AG08396 (cell line): ENCODE measurements at regions not wholly inside any gene's neighbourhood (a gene's known extent, or its start where the extent isn't known, plus 50 kb on each side); places are given as distances from the start of the nearest gene placed in this dataset.
"Not testable (repeated sequence)": the region's sequence is repeated elsewhere in the genome, so short reads cannot be mapped to it uniquely, and the experiment has no call there.

Experiments used
- DNase-seq: peaks from one replicate; pipeline ENCODE4 v3.0.0; 2012; ENCODE audit warnings: low spot score, mixed read lengths

DNA sequence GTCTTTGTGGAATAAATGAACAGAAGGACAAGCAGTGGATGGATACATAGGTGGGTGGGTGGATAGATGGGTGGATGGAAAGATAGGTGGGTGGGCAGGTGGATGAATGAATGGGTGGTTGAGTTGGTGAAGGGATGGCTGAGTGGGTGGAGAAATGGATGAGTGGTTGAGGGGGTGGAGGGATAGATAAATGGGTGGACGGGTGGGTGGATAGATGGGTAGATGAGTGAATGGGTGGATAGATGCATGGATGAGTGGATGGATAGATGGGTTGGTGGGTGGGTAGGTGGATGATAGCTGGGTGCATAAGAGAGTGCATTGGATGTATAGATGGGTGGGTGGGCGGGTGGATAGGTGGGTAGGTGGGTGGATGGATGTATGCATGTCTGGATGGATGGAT lies 63.5 kb downstream of the UNC93B1 start:
- not testable (repeated sequence) for DNase-seq

DNA sequence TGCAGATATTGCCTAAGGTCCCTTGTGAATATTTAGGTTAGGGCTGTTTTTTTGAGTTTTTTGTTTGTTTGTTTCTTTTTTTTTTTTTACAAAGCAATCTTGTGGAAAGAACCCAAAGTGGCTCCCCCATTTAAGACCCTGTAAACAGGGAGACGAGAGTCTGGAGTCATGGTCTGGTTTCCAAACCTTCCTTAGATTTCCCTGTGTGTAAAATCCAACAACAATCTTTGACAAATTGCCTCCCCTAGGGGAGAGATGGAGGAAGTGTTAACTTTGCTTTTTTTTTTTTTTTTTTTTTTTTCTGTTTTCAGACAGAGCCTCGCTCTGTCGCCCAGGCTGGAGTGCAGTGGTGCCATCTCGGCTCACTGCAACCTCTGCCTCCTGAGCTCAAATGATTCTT lies 64.9 kb downstream of the UNC93B1 start:
- not testable (repeated sequence) for DNase-seq

DNA sequence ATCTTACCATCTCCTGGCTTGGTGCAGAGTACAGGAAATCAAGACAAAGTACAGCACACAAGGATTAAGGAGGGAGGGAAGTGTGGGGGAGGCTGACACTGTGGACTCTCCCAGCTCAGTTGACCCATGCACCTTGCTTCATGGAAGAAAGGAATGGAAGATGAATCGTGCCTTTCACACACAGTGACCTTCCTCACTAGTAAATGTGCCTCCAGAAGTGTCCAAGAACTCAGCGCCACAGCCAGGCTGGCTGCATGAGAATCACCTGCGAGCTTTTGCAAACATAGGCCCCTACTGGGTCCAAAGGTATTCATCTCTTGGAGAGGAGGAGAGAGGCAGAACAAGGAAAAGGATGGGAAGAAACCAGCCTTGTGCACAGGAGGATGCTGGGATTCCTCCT lies 65.5 kb downstream of the UNC93B1 start:
- DNase-seq: not testable (repeated sequence)

DNA sequence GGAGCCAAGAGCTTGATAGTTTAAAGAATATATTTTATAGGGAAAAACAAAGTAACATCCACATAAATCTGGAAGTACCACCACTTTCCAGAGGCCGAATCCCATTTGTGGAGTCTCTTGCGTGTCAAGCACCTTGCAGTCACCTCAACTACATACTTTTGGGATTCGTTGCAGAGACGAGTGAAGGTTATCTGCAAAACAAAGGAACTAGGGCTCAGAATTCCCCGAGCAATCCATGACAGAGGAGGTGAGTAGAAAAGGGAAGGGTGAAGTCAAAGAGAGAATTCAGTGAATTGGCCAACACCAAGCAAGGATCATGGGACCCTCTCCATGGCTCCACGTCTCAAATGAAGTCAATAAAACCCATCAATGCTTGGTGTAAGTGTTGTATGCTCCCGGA lies 80.3 kb downstream of the UNC93B1 start:
- not testable (repeated sequence) for DNase-seq

DNA sequence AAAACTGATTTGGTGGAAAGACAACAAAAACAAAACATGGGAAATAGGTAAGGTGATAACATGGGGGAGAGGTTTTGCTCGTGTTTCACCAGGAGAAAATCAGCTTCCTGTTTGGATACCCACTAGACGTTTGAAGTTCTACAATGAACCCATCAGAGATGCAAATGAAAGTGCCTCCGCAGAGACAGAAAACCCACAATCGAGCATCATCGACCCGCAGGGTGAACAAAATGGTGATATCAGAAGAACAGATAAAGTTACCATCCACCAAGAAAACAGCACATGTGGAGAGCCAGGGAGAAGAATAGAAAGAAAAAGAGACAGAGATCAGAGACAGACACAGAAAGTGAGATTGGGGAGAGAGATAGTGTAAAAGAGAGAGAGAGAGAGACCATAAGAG lies 83.4 kb downstream of the UNC93B1 start:
- DNase-seq: not testable (repeated sequence)

DNA sequence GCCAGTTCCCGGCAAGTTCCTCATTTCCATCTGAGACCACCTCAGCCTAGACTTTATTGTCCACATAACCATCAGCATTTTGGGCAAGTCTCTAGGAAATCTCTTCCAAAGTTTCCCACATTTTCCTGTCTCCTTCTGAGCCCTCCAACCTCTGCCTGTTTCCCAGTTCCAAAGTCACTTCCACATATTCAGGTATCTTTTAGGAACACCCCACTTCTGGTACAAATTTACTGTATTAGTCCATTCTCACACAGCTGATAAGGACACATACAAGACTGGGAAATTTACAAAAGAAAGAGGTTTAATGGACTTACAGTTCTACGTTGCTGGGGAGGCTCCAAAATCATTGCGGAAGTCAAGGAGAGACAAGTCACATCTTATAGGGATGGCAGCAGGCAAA lies 91.7 kb downstream of the UNC93B1 start:
- DNase-seq: not testable (repeated sequence)

DNA sequence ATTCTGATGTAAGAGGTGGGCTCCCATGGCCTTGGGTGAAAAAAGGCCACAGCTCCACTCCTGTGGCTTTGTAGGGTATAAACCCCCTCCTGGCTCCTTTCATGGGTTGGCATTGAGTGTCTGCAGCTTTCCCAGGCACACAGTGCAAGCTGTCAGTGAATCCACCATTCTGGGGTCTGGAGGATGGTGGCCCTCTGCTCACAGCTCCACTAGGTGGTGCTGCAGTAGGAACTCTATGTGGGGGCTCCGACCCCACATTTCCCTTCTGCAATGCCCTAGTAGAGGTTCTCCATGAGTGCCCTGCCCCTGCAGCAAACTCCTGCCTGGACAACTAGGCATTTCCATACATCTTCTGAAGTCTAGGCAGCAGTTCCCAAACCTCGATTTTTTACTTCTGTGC lies 92.7 kb downstream of the UNC93B1 start:
- not testable (repeated sequence) for DNase-seq

DNA sequence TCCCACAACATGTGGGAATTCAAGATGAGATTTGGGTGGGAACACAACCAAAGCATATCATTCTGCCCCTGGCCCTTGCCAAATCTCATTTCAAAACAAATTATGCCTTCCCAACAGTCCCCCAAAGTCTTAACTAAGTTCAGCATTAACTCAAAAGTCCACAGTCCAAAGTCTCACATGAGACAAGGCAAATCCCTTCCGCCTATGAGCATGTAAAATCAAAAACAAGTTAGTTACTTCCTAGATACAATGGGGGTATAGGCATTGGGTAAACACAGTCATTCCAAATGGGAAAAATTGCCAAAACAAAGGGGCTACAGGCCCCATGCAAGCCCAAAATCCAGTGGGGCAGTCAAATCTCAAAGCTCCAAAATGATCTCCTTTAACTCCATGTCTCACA lies 93.1 kb downstream of the UNC93B1 start:
- not testable (repeated sequence) for DNase-seq

DNA sequence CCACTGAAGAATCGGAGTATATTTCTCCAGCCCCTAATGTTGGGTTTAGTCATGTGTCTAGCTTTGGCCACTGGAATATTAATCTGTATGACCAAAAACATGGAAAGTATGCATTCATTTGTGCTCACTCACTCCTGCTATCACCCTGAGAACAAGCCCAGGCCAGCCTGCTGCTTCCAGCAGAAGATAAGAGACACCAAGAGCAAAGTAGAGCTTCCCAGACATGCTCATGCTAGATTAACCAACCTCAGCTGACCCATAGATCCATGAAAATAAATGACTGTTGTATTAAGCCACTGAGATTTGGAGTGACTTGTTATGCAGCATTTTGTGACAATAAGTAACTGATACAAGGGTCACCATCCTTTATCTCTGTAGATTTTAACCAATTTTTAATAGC lies 96.9 kb downstream of the UNC93B1 start:
- DNase-seq: not testable (repeated sequence)

DNA sequence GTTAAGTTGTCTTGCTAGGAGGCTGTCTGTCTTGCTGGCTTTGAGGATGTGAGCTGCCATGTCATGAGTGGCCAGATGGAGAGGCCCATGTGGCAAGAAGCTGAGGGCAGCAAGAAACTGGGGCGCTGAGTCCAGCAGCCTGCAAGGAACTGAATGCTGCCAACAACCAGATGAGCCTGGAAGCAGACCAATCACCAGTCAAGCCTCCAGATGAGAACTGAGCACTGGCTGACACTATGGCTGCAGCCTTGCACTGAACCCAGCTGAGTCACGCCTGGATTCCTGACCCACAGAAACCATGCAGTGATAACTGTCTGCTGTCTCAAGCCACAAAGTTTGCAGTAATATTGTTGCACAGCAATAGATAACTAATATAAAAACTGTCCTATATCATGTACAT lies 104.4 kb downstream of the UNC93B1 start:
- DNase-seq: peak; percentile 22

DNA sequence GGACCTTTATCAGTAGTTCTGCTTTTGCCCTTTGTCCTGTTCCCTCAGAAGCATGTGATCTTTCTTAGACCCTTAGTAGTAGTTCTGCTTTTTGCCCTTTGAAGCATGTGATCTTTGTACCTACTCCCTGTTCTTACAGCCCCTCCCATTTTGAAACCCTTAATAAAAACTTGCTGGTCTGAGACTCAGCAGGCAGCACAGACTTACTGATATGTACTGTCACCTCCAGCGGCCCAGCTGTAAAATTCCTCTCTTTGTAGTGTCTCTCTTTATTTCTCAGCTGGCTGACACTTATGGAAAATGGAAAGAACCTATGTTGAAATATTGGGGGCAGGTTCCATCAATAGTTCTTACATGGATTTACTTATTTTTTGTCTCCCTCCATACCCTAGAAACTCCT lies 110.4 kb downstream of the UNC93B1 start:
- not testable (repeated sequence) for DNase-seq

DNA sequence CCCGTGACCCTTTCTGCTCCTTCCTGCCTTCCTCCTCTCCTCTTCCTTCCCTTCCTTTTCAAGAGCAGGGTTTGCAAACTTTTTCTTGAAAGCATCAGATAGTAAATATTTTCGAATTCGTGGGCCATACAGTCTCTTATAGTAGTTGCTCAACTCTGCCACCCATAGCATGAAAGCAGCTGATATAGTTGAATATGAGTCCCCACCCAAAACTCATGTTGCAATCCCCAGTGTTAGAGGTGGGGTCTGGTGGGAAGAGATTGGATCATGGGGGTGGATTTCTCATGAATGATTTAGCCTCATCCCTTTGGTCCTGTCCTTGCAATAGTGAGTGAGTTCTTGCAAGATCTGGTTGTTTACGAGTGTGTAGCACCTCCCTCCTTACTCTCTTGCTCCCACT lies 114.3 kb downstream of the UNC93B1 start:
- DNase-seq: not testable (repeated sequence)

DNA sequence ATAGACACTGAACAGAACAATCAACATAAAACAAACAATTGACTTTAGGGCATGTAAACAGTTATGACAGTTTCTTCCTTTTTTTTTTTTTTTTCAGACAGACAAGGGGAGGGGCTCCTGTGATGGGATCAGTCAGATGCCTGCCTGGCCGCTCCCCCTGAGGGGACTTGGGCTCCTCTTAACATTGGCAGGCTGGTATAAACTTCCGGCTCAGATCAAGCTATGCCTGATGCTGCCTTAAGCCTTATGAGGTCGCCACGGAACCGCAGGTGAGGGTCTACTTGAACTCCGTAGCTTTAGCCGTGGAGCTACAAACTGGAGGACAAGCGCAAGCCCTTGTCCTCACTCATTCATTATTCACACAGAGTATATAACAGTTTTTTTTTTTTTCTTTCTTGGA lies 115.8 kb downstream of the UNC93B1 start:
- not testable (repeated sequence) for DNase-seq

DNA sequence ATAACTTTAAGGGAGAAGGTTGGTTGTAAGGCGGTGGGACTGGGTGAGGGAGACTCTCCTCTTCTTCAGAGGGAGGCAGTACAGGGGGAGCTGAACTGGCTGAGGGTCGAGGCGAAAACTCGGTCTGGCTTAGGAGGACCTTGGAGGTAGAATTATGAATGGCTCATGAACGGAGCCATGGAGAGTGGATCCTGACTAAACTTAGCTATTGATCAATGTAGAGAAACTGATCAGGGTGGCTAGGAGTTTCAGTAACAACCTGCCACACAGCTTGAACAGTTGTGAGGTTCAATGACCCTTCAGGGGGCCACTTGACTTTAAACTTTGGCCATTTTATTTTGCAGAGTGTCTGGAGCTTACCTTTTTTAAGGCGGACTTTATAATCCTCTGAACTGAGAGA lies 117.2 kb downstream of the UNC93B1 start:
- DNase-seq: not testable (repeated sequence)

DNA sequence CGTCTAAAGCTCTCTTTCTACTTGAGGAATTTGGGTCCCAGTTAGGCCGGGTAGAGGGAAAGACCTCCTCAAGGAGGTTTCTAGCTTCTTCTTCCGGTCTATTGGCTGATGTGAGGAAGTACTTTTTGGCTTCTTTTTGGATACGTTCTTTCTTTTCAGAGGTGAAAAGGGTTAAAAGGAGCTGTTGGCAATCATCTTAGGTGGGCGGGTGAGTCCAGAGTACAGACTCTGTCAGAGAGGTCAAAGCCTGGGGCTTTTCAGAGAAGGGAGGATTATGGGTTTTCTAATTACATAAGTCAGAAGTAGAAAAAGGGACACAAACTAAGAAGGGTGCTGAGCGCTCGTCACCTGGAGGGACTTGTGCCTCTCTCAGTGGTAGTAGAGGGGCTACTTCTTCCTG lies 117.7 kb downstream of the UNC93B1 start:
- not testable (repeated sequence) for DNase-seq

DNA sequence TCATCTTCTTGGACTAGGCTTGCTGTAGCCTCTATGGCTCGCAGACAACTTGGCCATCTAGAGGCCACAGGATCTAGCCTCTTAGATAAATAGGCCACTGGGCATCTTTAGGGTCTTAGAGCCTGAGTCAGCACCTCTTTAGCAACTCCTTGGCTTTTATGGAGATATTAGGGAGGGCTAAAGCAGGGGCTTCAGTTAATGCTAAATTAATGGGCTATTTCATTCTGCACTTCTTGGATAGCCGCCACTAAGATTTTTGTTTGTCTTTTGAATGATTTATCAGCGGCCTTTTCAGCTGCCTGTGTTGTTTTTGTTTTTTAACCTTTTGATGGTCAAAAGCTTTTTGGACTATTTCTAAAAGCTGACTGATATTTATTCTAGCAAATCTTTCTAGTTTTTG lies 118.3 kb downstream of the UNC93B1 start:
- DNase-seq: not testable (repeated sequence)

DNA sequence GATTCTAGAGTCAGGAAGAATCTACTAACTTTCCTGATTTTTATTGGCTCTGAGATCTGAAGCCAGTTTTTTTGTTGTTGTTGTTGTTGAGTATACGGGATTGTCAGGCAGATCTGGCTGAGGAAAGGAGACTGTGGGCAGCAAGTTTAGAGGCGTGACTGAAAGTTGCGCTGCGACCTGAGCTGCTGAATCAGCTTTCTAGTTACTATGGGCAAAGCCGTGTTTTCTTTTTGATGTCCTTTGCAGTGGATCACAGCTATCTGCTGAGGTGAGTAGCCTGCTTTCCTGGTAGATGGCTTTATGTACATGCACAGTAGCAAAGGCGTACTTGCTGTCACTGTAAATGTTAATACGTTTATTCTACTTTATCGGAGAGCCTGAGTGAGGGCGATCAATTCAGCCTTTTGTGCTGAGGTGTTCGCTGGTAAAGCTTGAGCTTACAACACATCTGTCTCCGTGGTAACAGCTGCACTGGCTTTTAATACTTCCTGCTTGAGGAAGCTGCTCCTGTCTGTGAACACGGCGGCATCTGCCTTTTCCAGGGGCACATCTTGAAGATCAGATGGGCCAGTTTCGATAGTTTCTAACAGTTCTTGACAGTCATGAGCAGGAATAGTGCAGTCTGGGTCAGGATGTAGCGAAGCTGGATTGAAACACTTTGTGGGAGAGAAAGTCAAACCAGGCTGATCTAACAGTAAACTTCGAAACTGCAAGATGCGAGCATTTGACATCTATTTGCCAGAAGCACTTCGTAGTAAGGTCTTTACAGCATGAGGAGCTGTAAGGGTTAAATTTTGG lies 118.9 kb downstream of the UNC93B1 start:
- DNase-seq: not testable (repeated sequence)

DNA sequence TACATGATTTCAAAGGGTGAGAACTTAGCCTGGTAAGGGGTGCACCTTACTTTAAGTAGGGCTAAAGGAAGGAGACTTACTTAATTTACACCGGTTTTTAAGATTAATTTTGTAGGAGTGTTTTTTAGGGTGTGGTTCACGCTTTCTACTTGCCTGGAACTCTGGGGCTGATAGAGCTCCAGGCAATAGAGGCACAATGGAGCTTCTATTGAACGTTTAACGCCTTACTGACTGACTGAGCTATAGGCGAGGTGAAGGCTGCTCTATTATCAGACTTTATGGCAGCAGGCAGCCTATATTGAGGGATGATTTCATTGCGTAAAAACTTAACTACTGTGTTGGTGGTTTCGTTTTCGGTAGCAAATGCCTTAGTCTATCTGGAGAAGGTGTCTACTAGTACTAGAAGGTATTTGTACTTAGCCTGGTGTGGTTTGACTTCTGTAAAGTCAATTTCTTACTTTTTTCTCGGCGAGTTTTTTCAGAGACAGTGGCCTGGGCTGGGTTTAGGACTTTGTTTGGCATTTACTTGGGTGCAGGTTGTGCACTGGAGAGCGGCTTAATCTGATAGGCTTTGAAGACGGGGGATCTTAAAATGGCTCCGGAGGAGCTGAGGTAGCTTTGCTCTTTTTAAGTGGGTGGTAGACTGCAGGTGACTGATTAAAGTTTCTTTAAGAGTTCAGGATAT lies 119.7 kb downstream of the UNC93B1 start:
- DNase-seq: not testable (repeated sequence)

DNA sequence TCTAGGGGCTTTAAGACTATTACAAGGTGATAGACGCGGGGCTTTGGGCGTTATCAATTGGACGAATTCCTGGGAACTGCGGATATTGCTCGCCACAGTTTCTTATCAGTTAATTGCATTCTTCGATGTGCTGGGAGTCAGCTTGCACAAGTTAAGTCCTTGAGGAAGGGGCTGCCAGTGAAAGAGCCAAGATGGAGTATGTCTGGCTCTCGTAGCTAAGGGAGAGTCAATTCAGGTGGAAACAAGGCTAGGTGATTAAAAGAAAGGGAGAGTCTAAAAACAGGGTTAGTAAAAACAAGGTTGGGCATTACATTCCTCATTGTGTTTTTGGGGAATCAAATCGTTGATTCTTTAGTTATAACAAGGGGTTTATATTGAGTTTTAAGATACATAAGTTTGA lies 121.6 kb downstream of the UNC93B1 start:
- DNase-seq: not testable (repeated sequence)

DNA sequence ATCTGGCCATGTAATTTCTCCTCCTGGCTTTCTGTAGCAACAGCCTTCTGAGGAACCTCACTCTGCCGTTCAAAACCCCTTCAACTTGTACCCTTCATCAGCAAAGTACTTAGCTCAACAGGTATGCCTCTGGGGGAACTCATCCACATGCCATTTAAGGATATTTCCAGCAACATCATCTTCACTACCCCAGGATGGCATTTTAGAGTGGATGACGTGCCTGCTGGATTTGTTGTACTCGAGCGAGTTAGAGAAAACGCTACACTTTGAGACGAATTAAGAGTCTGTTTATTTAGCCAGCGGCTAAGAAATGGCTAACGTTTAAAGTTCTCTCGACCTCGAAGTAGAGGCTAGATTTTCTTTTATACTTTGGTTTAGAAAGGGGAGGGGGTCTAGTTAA lies 122.1 kb downstream of the UNC93B1 start:
- DNase-seq: not testable (repeated sequence)

DNA sequence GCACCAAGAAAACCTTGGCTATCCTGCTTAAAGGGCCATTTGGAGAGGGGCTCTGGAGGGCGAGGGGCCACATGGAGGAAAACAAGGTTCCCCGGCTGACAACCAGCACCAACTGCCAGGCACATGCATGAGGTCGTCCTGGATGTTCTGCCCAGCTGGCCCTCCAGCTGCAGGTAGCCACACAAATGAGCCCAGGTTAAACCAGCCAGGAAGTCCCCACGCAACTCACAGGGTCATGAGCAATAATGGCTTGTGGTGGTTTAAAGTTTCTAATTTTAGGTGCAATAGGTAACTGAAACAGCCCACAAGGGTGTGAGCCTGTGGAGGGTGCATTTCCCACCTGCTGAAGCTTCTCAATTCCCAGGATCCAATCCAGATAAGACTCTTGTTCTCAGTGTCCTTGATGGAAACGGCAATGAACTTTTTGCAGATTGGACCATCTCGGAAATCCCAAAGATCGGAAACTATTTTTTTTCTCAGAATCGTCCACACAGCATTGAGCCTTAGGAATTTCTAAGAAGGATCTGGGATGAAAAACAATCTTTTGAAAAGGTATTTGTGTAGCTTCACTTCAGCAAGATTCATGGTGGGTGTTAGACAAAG lies 123.2 kb downstream of the UNC93B1 start:
- not testable (repeated sequence) for DNase-seq

DNA sequence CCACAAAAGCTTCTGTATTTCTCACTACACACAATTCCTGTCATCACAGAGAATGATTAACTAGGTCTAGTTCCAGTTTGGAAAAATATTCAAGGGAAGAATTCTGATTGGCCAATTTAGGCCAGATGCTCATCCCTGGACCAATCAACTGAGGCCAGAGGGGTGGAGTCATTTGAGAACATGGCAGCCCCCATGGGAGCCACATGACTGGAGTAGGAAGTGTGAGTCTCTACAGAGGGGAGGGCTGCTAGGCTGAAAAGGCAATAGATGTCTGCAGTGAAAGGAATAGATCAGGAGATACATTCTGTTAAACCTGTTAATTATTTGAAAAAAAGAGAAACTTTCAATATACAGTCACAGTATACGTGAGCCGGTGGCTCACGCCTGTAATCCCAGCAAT lies 125.2 kb downstream of the UNC93B1 start:
- not testable (repeated sequence) for DNase-seq

DNA sequence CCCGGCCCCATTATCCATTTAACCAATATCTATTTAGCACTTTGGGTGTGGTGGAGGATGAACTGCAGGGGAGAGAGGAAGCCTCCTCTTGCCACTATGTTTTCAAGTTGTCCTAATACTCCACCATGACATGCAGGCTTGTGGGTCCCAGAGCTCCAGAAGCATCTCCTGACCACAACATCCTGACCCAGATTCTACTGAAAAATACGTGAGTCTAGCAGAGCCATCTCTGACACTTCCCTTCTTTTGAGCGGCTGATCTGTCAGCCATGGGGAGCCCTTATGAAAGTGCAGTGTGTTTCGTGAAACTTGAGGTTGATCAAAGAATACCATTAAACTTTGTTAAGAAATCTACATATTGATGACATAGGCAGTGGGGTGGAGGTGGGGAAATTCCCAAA lies 126.6 kb downstream of the UNC93B1 start:
- not testable (repeated sequence) for DNase-seq
